ENCODE measurements at regions not wholly inside any gene's neighbourhood (a gene's known extent, or its start where the extent isn't known, plus 50 kb on each side); places are given as distances from the start of the nearest gene placed in this dataset.

DNA sequence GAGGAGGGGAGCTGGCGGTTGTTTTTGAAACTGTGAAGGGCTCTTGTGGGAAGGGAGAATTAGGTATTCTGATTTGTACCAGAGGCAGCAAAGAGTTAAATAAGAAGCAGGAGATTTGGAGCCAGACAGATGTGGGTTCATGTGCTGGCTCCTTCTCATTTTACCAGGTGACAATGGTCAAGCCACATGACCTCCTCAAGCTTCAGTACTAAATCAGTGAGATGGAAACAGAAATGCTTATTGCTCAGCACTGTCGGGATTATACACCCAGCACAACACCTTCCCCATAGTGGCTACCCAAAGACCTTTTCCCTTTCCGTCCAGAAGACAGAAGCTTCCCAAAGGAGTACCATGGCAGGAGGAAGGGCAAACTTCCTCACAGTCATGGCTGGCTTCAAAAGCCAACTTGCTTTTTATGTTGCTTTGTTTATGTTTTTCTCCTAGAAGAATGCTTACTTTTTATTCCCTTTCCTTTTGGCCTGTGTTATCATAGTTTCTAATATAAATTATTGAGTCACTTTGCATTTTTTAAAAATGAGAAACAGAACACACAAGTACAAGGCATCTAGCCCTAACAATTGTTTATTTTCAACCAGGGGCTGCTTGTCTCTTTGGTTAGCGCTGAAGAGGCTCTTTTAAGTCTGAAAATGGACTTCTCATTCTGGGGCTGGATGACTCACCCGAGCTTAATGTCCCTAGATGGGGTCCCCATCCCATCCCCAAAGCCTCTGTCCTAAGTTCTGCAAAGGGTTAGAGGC lies 181.5 kb upstream of the ZBED5 start:
- no peak for TF ChIP-seq EZH2 (IDR thresholded peaks at IDR 0.05; ENCODE audit: borderline replicate concordance, low read depth, low read length, poor library complexity, severe bottlenecking)
- TF ChIP-seq, protein P1, sequence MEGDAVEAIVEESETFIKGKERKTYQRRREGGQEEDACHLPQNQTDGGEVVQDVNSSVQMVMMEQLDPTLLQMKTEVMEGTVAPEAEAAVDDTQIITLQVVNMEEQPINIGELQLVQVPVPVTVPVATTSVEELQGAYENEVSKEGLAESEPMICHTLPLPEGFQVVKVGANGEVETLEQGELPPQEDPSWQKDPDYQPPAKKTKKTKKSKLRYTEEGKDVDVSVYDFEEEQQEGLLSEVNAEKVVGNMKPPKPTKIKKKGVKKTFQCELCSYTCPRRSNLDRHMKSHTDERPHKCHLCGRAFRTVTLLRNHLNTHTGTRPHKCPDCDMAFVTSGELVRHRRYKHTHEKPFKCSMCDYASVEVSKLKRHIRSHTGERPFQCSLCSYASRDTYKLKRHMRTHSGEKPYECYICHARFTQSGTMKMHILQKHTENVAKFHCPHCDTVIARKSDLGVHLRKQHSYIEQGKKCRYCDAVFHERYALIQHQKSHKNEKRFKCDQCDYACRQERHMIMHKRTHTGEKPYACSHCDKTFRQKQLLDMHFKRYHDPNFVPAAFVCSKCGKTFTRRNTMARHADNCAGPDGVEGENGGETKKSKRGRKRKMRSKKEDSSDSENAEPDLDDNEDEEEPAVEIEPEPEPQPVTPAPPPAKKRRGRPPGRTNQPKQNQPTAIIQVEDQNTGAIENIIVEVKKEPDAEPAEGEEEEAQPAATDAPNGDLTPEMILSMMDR (conservative IDR thresholded peaks at IDR 0.05; ENCODE audit: low read depth, low read length): no peak

Measured in A673 (cell line).